AML-193 (cell line): ENCODE measurements at regions not wholly inside any gene's neighbourhood (a gene's known extent, or its start where the extent isn't known, plus 50 kb on each side); places are given as distances from the start of the nearest gene placed in this dataset.

Source experiments
- DNase-seq, 2 experiments: peaks; one replicate each; lab custom pipeline; 2025; lab: John Stamatoyannopoulos, UW

DNA sequence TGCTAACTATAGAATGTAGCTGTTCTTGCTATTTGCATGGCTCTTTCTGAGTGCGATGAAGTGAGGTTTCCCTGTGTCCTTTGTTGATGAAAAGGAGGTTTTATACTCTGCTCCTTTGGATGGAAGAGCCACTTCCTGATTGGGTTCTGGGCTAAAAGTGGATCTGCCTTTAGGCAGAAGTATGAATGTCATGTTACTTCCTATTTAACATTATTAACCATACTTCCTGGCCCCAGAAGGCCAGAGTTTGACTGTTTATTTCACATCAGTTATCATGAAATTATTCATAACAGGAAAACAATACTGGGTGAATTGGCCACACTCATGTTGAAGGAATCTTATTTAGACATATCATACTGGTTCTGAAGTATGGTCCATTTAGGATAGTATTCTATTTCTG lies 386.2 kb downstream of the PCDH7 start:
- DNase-seq, result no peak

DNA sequence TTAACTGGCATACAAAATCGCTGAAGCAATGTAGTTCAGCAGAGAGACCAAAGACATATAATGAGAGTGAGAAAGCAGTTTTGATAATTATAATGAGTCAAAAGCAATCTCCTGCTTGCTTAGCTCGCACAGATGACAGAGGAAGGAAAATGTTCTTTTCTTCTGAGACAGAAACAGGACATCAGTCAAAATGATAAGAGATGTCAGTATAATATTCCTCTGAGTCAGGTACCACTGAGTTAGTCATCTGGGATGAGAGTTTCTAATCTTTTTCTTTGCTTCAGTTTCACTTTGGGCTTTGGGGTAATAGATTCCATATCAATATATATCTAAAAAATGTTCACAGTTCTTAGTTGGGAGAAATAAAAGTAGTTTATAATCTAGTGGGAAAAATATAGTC lies 387.2 kb downstream of the PCDH7 start:
- DNase-seq, result no peak

DNA sequence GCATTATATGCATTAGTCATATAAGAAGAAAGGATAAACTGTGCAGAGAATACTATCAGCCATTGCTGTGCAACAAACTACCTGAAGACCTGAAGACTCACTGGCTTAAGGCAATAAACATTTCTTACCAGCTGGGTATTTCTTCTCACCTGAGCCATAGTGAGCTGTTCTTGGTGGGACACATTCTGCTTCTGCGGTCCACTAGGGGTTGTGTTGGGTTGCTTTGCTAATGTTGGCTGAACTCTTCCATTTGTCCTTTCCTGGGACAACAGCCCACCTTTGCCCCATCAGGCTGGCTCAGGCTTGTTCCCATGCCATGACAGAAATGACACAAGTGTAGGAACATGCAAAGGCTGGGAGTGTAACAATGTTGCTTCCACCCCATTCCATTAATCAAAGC lies 388.6 kb downstream of the PCDH7 start:
- DNase-seq, result no peak

DNA sequence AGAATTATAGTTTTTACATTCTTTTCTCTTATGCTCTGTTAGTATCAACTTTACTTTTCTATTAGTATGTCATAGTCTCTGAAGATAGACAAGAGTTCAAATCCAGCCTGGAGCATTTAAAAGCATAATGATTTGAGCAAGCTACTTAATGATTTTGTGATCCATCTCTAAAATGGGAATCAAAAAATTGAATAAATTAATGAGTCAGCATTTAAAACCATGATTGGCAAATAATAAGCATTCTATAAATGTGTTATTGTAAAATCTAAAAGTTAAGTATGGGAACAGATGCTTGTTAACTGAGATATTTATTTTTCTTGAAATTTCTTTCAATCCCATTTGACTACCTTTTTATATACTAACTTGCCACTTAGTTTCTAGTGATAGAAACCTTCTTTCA lies 391.6 kb downstream of the PCDH7 start:
- DNase-seq, result no peak

DNA sequence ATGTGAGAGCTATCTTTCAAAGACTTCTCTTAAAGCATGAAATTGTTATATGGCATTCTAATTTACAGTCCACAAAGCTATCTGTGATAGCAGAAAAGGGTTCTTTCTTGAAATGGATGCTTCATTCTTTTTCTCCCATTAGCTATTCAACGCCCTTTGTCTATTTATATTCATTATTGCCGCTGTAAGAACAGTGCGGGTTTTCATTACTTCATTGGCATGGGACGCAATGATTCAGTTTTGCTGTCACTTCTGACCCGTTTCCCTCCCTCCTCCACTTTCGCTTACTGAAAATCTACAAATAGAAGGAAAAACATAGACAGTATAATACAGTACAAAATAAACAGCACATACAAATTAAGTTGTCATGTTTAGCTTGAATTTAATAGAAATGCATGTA lies 394.6 kb downstream of the PCDH7 start:
- DNase-seq, result no peak

DNA sequence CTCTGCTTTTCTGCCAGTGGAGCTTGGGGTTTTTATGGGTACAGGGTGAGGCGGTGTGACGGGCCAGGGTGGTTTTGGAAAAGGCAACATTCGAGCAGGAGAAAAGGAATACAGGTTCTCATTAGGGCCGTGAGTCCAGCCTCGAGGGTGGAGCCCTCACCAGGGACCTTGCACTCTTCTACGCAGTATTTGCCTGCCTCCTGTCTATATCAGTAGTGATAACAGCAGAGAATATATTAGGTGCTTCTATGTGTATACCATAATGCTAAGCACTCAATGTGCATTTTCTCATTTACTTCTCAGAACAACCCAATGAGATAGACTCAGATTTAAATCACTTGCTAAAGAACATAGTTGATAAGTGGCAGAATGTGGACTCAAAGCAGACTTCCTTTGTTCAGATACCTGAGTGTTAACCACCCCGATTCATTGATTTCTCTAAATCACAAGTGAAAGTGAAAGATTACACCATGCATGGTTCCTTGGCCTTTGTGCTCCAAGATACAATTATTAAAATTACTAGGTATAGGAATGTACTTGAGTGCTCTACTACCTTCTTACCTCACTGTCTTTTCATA lies 403.9 kb downstream of the PCDH7 start:
- no peak for DNase-seq

DNA sequence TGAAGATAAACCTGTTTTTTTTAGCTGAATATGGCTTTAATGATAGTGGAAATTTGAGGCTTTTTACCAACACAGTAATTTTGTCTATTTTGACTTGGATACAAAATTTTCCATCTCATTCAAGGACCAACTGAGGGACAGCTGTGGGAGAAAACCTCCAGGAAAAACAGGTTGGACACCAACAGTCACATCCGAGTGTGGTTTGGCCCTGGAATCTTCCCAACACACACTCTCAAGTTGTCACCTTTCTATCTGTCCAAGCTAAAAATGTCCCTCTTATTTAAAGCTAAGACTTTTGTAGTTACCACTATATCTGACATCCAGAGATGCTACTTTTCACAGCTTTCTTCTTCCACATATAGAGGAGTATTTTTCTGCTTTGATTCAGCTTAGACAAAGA lies 404.9 kb downstream of the PCDH7 start:
- no peak for DNase-seq

DNA sequence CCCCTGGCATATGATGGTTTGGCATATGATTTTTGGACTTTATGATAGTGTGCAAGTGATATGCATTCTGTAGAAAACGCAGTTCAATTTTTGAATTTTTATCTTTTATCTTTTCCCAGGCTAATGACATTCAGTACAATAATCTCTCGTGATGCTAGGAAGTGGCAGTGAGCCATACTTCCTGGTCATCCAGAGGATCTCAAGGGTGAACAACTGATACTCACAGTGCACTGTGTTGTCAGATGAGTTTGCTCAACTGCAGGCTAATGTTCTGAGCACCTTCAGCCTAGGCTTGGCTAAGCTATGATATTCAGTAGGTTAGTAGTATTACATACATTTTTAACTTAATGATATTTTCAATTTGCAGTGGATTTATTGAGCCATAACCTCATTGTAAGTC lies 405.3 kb downstream of the PCDH7 start:
- DNase-seq, result no peak

DNA sequence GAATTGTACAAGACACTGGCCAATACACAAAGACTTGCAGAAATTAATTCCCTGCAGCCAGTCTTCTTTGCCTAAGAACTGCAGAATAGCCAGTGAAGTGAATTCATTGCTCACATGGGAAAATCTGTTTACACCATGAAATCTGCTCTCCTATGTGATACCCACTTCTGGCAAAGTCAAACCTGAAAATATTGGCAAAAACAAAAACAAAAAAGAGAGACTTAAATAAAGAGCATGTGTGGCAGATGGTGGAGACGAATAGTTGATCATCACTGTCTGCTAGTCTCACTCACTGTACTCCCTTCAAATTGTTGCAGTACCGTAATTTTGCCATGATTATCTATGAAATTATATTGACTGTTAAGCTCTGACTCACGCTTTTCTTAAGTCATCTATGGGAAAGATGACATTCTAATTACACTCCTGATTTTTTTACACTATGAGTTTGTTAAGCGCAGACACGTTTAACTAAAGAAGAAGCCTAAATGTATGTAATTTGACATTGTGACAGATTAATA lies 406.8 kb downstream of the PCDH7 start:
- DNase-seq, result no peak

DNA sequence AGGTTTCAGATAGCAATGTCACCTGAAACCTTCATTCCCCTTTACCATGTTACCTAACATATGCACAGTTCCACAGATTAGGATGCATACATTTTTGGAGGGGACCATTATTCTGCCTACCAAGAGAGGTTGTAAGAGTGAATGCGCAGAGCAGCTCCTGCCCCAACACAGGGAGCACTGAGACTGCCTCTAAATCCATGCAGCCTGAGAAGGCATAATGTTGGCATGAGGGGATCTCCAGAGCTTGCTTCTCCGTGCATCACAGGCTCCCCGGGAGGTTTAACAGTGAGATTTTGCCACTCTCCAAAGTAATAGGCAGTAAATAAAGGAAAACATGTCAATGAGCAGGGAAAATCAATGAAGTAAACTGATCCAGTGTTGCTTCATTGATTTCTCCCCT lies 410.8 kb downstream of the PCDH7 start:
- no peak for DNase-seq

DNA sequence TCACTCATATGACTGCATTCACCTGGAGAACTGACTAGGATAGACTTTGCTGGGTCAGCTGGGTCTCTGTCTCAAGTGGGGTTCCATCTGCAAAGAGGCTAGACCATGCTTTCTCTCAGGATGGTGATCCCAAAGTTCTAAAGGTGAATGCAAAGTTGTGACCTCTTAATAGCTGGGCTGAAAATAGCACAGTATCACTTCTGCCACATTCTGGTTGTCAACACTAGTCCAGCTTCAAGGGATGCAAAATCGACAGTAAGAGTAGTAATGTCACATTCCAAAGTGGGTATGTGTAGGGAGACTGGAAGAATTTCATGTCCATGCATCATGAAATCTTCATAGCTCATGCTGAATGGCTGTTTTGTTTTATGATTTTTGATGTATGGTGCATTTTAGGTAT lies 414.6 kb downstream of the PCDH7 start:
- DNase-seq, result no peak

DNA sequence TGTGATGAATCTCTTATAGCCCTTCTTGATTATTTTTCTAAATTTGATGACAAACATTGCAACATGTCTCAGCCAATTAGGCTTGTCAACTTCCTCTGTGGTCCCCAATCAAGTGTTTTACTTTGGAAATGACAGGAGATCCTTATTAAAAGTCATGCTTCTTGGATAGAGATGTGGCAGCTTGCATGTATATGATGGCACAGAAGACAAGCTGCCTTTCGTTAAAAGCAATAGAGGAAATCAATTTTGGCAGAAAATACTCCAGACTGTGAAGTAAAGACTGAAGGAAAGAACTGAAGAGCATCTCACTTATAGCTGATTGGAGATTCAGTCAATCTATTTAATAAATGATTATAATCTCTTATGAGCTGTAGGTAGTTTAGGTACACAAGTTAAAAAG lies 419.6 kb downstream of the PCDH7 start:
- DNase-seq, result no peak

DNA sequence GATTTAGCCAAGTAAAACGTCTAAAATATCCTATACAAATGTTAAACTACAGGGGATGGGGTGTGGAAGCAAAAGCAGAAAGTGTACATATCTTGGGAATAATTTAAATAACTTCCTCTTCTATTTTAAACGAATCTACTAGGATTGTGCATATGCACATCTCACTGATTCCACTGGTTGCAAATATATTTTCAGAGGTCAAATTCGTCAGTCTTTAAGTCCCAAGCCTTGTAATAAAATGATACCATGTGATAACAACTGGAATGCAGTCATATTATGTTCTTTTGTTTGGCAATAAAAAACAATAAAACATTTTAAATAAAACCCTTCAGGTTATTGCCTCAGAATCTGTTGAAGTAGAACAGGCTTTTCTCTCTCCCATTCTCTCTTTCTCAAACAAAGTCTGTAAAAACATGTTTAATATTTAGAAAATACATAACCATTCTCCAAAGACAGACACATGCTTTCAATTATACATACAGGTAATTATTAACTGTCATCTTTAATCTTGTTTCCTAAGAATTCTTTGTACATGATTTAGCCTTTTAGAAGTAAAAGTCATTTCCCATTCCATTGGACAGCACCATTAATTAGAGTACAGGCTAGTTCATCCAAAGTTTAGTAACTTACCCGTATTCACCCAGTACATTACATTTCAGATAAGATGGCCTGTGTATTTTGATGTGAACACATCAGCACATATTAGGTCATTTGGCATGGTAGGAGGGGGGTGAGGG lies 421.1 kb downstream of the PCDH7 start:
- no peak for DNase-seq

DNA sequence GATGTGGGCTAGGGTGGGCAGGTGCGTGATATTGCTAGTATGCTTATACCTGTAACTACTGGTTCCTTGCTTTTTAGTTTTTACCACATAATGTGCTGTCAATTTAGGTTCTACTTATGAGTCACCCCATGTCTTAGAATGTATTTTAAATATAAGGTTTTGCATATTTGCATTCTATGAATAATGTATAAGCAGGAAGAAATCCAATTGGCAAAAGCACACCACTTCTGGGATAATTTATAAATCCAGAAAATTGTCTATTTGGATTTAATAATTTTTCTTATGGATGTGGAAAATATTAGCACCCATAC lies 421.6 kb downstream of the PCDH7 start:
- DNase-seq, result no peak

DNA sequence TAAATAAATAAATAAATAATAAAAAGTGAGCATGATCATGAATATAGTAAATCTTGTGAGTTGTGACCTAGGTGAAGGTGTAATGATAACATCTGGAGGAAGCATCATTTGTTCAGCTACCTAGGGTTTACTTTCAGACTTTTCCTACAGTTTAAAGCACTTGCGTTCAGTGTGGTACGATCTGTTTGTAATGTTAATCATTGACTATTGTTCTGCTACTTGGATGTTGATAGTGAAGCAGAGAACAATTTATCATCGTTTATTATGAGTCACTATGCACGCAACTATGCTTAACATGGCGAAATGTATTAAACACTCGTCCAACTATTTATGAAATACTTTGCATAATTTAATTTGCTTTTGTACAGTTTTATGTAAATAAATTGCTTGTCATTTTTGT lies 426.2 kb downstream of the PCDH7 start:
- no peak for DNase-seq

DNA sequence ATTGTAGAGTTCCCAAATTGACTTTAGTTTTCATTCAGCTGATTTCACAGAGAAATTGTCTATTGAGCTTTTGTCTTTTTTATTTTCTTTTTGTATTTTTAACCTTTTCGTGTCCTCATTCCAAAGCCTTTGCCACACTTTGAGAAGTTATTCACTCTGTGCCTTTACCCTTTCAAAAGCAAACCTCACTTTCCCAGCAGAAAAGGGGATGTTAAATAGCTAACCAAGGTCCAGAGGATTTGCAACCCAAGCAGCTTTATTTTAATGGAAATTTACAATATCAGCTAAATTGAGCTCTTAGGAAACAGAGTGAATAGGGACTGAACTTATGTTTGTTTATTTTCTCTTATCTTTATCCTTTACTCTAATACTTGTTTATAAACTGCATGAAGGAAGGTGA lies 428.8 kb downstream of the PCDH7 start:
- DNase-seq, result no peak

DNA sequence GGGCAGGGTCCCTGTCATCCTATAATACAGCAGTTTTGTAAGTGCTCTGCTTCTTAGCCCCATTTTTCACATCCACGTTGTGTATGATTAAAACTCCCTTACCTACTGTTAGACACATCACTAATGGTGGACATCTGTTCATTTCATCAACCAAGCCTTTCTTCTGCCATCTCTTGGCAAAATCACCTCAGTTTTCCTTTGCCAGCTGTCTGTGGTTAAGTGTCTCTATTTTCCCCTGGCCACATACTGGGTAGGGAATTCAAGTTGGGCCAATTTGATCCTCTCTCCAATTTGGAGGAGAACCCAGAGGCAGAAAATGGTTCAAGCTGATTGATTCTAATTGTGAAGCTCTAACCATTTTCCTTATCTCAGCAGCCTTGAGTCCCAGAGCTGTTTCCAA lies 436.1 kb downstream of the PCDH7 start:
- DNase-seq, result no peak

DNA sequence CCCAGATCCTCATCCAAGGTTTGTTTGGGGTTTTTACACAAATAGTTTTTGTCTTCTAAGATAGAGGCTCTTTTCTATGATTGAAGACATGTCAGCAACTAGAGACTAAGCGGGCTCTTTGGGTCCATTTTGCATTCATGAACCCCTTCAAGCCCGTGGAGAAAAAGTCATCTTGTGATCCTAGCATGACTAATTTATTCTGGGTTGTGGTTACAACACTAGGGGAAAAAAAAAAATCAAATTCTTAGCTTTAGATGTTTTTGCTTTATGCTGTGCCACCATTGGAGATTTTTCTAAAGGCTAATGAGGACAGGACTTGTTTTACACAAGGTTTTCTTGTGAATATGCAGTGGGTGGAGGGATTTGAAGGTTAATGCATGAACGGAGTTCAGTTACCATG lies 440.0 kb downstream of the PCDH7 start:
- DNase-seq, result no peak

DNA sequence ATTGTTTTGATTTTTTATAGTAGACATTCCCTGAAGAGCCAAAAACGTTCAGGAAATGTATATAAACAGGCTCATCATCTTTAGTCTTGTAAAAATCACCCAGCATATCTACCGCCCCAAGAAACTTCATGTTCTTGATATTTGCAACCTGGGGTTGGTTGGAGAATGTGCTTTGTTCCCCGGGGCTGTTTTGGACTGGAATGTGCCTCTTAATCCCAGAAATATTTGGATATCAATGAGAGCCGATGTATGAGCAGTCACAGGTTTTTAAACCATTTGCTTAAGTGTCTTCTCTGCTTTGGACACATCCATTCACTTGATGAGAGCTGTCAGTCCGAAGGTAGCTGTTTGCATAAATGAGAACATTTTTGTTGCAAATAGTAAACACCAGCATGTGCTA lies 449.7 kb downstream of the PCDH7 start:
- no peak for DNase-seq

DNA sequence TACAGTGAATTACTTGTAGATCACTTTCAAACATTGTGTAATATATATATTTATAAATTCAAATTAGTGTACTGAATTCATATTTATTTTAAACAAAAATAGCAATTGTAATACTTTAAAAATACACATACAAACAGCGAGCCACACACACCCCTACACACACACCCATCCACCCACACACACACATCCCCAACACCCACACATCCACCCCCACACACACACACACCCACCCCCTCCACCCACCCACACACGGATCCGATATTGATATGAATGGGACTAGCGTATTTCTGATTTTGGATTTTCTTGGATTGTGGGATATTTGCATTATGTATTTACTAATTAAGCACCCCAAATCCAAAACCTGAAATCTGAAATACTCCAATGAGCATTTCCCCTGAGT lies 451.2 kb downstream of the PCDH7 start:
- no peak for DNase-seq

DNA sequence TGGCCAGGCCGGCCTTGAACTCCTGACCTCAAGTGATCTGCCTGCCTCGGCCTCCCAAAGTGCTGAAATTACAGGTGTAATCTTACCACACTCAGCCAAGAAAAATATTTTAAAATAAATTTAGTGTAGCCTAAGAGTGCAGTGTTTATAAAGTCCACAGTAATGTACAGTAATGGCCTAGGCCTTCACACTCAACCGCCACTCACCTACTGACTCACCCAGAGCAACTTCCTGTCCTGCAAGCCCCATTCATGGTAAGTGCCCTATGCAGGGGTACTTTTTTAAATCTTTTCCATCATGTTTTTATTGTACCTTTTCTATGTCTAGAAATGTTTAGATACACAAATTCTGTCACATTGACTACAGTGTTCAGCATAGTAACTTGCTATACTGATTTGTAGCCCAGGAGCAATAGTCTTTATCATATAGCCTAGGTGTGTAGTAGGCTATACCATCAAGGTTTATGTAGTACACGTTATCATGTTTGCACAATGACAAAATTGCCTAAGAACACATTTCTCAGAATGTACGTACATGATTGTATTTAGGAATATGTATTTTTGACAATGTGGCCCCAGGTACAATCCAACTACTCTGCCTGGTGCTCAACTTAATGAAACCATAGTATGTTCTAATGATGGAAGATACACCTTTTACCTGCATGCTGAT lies 455.2 kb downstream of the PCDH7 start:
- no peak for DNase-seq

DNA sequence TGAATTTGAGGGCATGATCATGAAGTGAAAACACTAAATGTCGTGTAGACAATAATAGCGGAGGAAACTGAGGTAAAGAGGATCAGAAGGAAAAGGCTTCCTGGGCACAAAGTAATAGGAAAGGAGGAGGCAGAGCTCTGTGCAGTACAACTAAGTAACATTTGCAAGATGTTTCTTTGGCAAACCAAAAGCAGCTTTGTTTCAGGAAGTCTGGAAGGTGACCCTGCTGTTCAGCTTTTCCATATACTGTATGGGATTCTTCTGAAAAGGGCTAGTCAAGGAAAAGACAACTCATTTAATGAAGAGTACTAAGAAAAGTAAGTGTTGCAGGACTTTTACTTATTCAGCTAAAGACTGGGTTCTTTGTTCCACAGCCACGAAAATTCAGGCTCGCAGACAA lies 463.1 kb downstream of the PCDH7 start:
- no peak for DNase-seq

DNA sequence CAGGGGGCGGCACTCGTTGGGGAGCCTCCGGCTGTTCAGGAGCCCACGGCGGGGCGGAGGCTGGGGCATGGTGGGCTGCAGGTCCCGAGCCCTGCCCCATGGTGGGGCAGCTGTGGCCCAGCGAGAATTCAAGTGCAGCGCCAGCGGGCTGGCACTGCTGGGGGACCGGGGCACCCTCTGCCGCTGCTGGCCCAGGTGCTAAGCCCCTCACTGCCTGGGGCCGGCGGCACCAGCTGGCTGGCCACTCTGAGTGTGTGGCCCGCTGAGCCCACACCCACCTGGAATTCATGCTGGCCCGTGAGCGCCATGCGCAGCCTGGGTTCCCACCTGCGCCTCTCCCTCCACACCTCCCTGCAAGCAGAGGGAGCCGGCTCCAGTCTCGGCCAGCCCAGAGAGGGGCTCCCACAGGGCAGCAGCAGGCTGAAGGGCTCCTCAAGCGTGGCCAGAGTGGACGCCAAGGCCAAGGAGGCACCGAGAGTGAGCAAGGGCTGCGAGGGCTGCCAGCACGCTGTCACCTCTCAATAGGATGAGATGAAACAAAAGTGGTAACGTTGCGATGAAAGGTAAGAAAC lies 464.9 kb downstream of the PCDH7 start:
- no peak for DNase-seq
